DND-41 (cell line): ENCODE measurements at regions not wholly inside any gene's neighbourhood (a gene's known extent, or its start where the extent isn't known, plus 50 kb on each side); places are given as distances from the start of the nearest gene placed in this dataset.

Experiments used
- ATAC-seq: fragments of 200-7000 bp; cut with Tn5 transposase; 3 replicates; pipeline ENCODE4 v1.9.1; 2021; ENCODE audit warnings: low read depth; ENCODE audit not compliant: insufficient read depth
- DNase-seq: peaks from one replicate; pipeline ENCODE4 v3.0.0-alpha.2; 2020
- H2AFZ ChIP-seq: 2 replicates; pipeline ENCODE4 v1.6.0; 2012; ENCODE audit warnings: low read depth, low read length
- H3K27ac ChIP-seq: 2 replicates; pipeline ENCODE4 v1.5.1; 2012; ENCODE audit warnings: low read length, inconsistent platforms
- H3K27me3 ChIP-seq: fragments of 200-600 bp; sonication (generic); 2 replicates; pipeline ENCODE4 v1.6.0; 2012; ENCODE audit warnings: low read length, mild to moderate bottlenecking, inconsistent platforms; ENCODE audit not compliant: insufficient read depth, poor library complexity
- H3K36me3 ChIP-seq: 2 replicates; pipeline ENCODE4 v1.5.1; 2012; ENCODE audit warnings: low read length, inconsistent platforms; ENCODE audit not compliant: insufficient read depth
- H3K4me1 ChIP-seq: 2 replicates; pipeline ENCODE4 v1.5.1; 2012; ENCODE audit warnings: mild to moderate bottlenecking, low read length; ENCODE audit not compliant: insufficient read depth
- H3K4me2 ChIP-seq: 2 replicates; pipeline ENCODE4 v1.6.0; 2012; ENCODE audit warnings: mild to moderate bottlenecking, moderate library complexity, low read length, inconsistent platforms; ENCODE audit not compliant: insufficient read depth
- H3K4me3 ChIP-seq, 2 experiments: fragments of 200-600 bp in 1 of 2; shearing (Covaris generic) in 1 of 2; 2 replicates each; pipeline ENCODE4 v1.5.1; 2012 to 2016; ENCODE audit warnings: inconsistent platforms in 2 of 2, low read length in 2 of 2, mild to moderate bottlenecking in 2 of 2, low read depth in 1 of 2, moderate library complexity in 1 of 2
- H3K79me2 ChIP-seq: 2 replicates; pipeline ENCODE4 v1.6.0; 2012; ENCODE audit warnings: low read length, inconsistent platforms; ENCODE audit not compliant: insufficient read depth
- H3K9ac ChIP-seq: 2 replicates; pipeline ENCODE4 v1.6.0; 2012; ENCODE audit warnings: low read depth, mild to moderate bottlenecking, inconsistent platforms, low read length, moderate library complexity
- H3K9me3 ChIP-seq: 2 replicates; pipeline ENCODE4 v1.5.1; 2012; ENCODE audit warnings: low read length, moderate library complexity, mild to moderate bottlenecking, inconsistent platforms; ENCODE audit not compliant: insufficient read depth, severe bottlenecking
- H4K20me1 ChIP-seq: 2 replicates; pipeline ENCODE4 v1.6.0; 2012; ENCODE audit warnings: low read length; ENCODE audit not compliant: insufficient read depth
- EZH2 ChIP-seq: IDR thresholded peaks from 3 replicates; pipeline ENCODE4 v1.6.1; 2012; ENCODE audit warnings: borderline replicate concordance, low read depth, mild to moderate bottlenecking, moderate library complexity, low read length, inconsistent platforms; ENCODE audit not compliant: severe bottlenecking
- TF ChIP-seq, protein P1 (sequence below): IDR thresholded peaks from 2 replicates; pipeline ENCODE4 v1.5.1; 2012; ENCODE audit warnings: borderline replicate concordance, low read length, moderate library complexity, mild to moderate bottlenecking; ENCODE audit not compliant: poor library complexity, severe bottlenecking; ENCODE audit errors: extremely low read depth

DNA sequence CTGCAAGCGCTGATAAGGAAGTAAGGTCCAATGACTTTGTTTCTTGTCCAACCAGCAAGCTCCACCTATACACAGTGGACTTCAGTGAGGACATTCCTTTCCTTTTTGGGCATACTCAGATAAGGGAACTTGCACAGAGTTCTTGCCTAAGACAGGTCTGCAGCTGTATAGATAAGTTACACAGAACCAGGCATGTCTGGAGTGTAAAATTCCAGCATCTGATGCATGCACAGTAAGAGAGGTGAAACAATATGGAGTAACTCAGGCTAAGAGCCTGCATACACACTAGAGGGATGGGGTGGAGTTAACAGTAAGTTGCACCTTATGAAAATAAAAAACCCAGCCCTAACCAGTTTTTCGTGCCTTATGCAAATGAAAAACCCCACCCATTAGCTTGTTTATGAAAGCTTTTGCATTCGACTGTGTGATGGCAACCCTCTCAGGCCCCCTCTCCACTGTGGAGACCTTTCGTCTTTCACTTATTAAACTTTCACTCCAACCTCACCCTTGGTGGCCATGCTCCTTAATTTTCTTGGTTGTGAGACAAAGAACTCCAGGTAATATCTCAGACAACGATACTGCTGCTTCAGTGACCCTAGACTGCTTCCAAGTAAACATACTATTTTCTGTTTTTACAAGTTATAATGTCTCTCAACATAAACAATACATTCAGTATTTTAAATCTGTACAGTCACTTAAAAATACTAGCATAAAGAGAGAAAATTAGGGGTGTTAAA lies 2859.0 kb upstream of the PCDH20 start:
- H3K4me3 ChIP-seq: no peak overlapping the region
- DNase-seq (no peak), ATAC-seq (no peak)
- TF ChIP-seq, protein P1, sequence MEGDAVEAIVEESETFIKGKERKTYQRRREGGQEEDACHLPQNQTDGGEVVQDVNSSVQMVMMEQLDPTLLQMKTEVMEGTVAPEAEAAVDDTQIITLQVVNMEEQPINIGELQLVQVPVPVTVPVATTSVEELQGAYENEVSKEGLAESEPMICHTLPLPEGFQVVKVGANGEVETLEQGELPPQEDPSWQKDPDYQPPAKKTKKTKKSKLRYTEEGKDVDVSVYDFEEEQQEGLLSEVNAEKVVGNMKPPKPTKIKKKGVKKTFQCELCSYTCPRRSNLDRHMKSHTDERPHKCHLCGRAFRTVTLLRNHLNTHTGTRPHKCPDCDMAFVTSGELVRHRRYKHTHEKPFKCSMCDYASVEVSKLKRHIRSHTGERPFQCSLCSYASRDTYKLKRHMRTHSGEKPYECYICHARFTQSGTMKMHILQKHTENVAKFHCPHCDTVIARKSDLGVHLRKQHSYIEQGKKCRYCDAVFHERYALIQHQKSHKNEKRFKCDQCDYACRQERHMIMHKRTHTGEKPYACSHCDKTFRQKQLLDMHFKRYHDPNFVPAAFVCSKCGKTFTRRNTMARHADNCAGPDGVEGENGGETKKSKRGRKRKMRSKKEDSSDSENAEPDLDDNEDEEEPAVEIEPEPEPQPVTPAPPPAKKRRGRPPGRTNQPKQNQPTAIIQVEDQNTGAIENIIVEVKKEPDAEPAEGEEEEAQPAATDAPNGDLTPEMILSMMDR: no peak
- no peaks in the 10 kb centered on the region for H3K79me2 ChIP-seq
- no peak overlapping the region for H2AFZ ChIP-seq
- H4K20me1 ChIP-seq: no peaks in the 10 kb centered on the region
- H3K36me3 ChIP-seq: no peaks in the 10 kb centered on the region
- H3K4me1 ChIP-seq: no peaks in the 10 kb centered on the region
- no peak overlapping the region for H3K4me2 ChIP-seq
- H3K27ac ChIP-seq: no peak overlapping the region
- H3K9ac ChIP-seq: no peak overlapping the region
- no peaks in the 10 kb centered on the region for H3K27me3 ChIP-seq
- H3K9me3 ChIP-seq: peaks cover 9% of the 10 kb centered on the region

DNA sequence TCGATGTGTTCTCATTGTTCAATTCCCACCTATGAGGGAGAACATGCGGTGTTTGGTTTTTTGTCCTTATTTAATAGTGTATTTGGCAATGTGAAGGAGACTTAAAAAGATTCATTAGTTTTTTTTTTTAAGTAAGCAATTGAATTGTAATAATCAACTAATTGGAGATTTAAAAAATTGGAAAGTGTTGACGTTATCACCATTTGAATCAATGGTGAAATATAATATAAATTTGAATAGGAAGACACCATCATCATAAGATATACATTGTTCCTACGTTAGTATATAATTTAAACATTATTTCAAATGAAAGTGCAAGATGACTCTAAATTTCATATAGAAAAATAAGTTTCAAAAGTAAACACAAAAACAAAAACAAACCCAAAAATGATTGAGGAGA lies 2858.1 kb upstream of the PCDH20 start:
- no peak for DNase-seq
- ATAC-seq: no peak
- H3K4me3 ChIP-seq: no peak overlapping the region
- no peaks in the 10 kb centered on the region for H3K27me3 ChIP-seq
- no peak overlapping the region for H2AFZ ChIP-seq
- no peak overlapping the region for H3K9ac ChIP-seq
- H3K9me3 ChIP-seq: peaks cover 9% of the 10 kb centered on the region
- no peaks in the 10 kb centered on the region for H3K36me3 ChIP-seq
- no peak overlapping the region for H3K27ac ChIP-seq
- H3K4me1 ChIP-seq: no peaks in the 10 kb centered on the region
- no peak overlapping the region for H3K4me2 ChIP-seq
- TF ChIP-seq, protein P1: no peak
- no peak for TF ChIP-seq EZH2
- no peaks in the 10 kb centered on the region for H3K79me2 ChIP-seq
- H4K20me1 ChIP-seq: no peaks in the 10 kb centered on the region

DNA sequence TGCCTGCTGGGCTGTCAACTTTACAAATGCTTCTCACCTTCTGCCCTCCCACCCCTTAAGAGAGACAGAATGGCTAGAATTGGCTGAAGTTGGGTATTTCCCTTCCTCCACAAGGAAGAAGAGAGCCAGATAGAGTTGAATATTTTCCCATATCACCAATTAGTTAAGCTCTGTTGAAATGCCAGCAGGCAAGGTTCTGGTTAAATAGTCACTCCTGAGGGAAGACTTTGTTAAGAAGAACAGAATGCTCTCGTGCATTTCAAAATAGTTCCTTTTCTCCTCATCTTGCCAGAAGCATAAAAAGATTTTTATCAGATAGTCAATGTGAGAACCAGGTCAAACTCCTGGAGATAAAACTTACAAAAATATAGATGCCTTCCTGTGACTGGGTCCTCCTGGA lies 2857.0 kb upstream of the PCDH20 start:
- ATAC-seq (no peak), DNase-seq (no peak)
- no peaks in the 10 kb centered on the region for H3K79me2 ChIP-seq
- no peak overlapping the region for H3K9ac ChIP-seq
- H3K4me1 ChIP-seq: no peaks in the 10 kb centered on the region
- no peak overlapping the region for H2AFZ ChIP-seq
- H3K27me3 ChIP-seq: no peaks in the 10 kb centered on the region
- H3K4me3 ChIP-seq: no peak overlapping the region
- H3K9me3 ChIP-seq: peaks cover 9% of the 10 kb centered on the region
- H4K20me1 ChIP-seq: no peaks in the 10 kb centered on the region
- TF ChIP-seq, protein P1: no peak
- TF ChIP-seq EZH2: no peak
- H3K36me3 ChIP-seq: no peaks in the 10 kb centered on the region
- no peak overlapping the region for H3K4me2 ChIP-seq
- no peak overlapping the region for H3K27ac ChIP-seq

DNA sequence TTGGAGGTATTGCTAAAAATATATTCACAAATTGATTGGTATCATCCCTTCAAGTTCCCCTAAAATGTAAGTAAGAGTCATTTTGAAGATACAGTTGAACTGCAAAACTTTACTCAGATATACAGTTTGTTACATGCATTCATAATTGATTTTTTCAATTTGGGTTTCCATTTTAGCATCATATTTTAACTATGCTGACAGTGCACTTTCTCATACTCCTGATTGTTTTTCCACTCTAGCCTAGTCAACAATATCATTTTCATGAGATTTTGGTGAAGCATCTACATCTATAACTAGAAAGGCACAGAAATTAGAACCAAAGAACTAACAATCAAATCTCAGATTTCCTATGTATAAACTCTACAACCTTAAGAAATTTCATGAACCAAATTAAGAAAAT lies 2850.4 kb upstream of the PCDH20 start:
- no peaks in the 10 kb centered on the region for H3K79me2 ChIP-seq
- no peaks in the 10 kb centered on the region for H4K20me1 ChIP-seq
- H3K4me2 ChIP-seq: no peak overlapping the region
- H3K27ac ChIP-seq: no peak overlapping the region
- no peak overlapping the region for H3K9ac ChIP-seq
- no peak overlapping the region for H2AFZ ChIP-seq
- DNase-seq (no peak), ATAC-seq (no peak)
- no peaks in the 10 kb centered on the region for H3K27me3 ChIP-seq
- H3K36me3 ChIP-seq: no peaks in the 10 kb centered on the region
- H3K9me3 ChIP-seq: no peaks in the 10 kb centered on the region
- no peaks in the 10 kb centered on the region for H3K4me1 ChIP-seq
- TF ChIP-seq, protein P1: no peak
- no peak for TF ChIP-seq EZH2
- H3K4me3 ChIP-seq: no peak overlapping the region
